Heart left ventricle (tissue), 16 donors: ENCODE measurements at regions not wholly inside any gene's neighbourhood (a gene's known extent, or its start where the extent isn't known, plus 50 kb on each side); places are given as distances from the start of the nearest gene placed in this dataset.

Experiments used
- ATAC-seq, 4 donors: fragments of 200-7000 bp; cut with Tn5 transposase; one replicate each; pipeline ENCODE4 v1.9.1; 2020 to 2022; ENCODE audit warnings: moderate library complexity in 4 of 4, mild to moderate bottlenecking in 3 of 4, moderate number of reproducible peaks in 1 of 4
- DNase-seq, 5 donors: peaks; one replicate each; pipeline ENCODE4 v3.0.0-alpha.2; 2020
- H3K27ac ChIP-seq, 12 donors: fragments of 200-600 bp; sonication (generic) in 4 of 12; one replicate each; pipeline versions ENCODE4 v1.5.0 to v1.8.0; 2016 to 2022; ENCODE audit warnings: mild to moderate bottlenecking in 2 of 12
- H3K27me3 ChIP-seq, 9 donors: fragments of 200-600 bp; sonication (generic) in 2 of 9; one replicate each; pipeline versions ENCODE4 v1.5.1 to v1.8.0; 2016 to 2022; ENCODE audit warnings: mild to moderate bottlenecking in 3 of 9
- H3K36me3 ChIP-seq, 9 donors: fragments of 200-600 bp; sonication (generic) in 2 of 9; one replicate each; pipeline versions ENCODE4 v1.5.0 to v1.8.0; 2018 to 2022; ENCODE audit warnings: mild to moderate bottlenecking in 2 of 9
- H3K4me1 ChIP-seq, 12 donors: fragments of 200-600 bp; sonication (generic) in 4 of 12; one replicate each; pipeline versions ENCODE4 v1.5.0 to v1.8.0; 2016 to 2022; ENCODE audit warnings: mild to moderate bottlenecking in 3 of 12
- H3K4me3 ChIP-seq, 12 donors: fragments of 200-600 bp; sonication (generic) in 4 of 12; one replicate each; pipeline versions ENCODE4 v1.5.0 to v1.8.0; 2017 to 2022; ENCODE audit warnings: mild to moderate bottlenecking in 9 of 12, moderate library complexity in 4 of 12
- H3K9me3 ChIP-seq, 12 donors: fragments of 200-600 bp; sonication (generic) in 4 of 12; one replicate each; pipeline versions ENCODE4 v1.5.0 to v1.8.0; 2016 to 2022; ENCODE audit warnings: mild to moderate bottlenecking in 1 of 12
- CTCF ChIP-seq, 12 donors: fragments of 200-600 bp; sonication (generic) in 4 of 12; IDR thresholded peaks; one replicate each; pipeline versions ENCODE4 v1.5.0 to v1.8.0; 2018 to 2022; ENCODE audit warnings: antibody characterized with exemption in 12 of 12, mild to moderate bottlenecking in 5 of 12
- POLR2A ChIP-seq, 2 donors: fragments of 450-650 bp; IDR thresholded peaks; one replicate each; pipeline ENCODE4 v1.6.1; 2017; ENCODE audit warnings: antibody characterized with exemption in 2 of 2, mild to moderate bottlenecking in 2 of 2, moderate library complexity in 2 of 2
- WGBS, 4 donors: extraction: QIAGEN DNeasy Blood & Tissue Kit in 2 of 4; methylation state at CpG; one replicate each; pipeline versions ENCODE4 v1.1.5 to v1.1.7; 2013 to 2018; 5-methylcytosine and 5-hydroxymethylcytosine counted together
- intact Hi-C, 10 donors: fragments of 100-400 bp; cut with DNase I; formaldehyde crosslinking; loops; one replicate each; pipeline versions ENCODE4 v1.11.1 to v1.14.2; 2022
- donor health status: ischemic (EF 13 %, LVEDD 7.1; RV severe dilation, severe dysfunction).
- donor health status: healthy with polysubstance abuse.
- donor health status: DM: no; HTN: yes; CAD: no.
- donor health status: DM: no; HTN: no; CAD: no.
- donor health status: ischemic (EF 25% LVEDD 6.9; RV normal size, moderate dysfunction).
- donor health status: ischemic (EF 25% LVEDD 5.7; RV mildly dilated, moderate dysfunction).
- donor health status: healthy.
- donor health status: DM: yes; HTN: yes; CAD: no.
- donor health status: ischemic (EF 35%, LVEDD 5.7; RV mildly dilated, moderate dysfunction).
- donor health status: nonischemic (EF 11% LVEDD 7.7; RV severe dilation, severe dysfunction).
- donor health status: DM: yes; HTN: yes; CAD: no.
- donor health status: PGD.
- donor health status: ischemic (EF 29% LVEDD 5.4; RV normal size, mild dysfunction).
- donor health status: nonischemic (EF 23%, LVEDD 6.1; RV moderate dilation, normal function).

- ATAC-seq = no peak
Measured at GRCh38 chr3:99323940-99324339, 314.5 kb upstream of the COL8A1 start.

GRCh38 chr3:99322551-99322950, 315.8 kb upstream of the COL8A1 start:
- Histone ChIP-seq H3K36me3 (no peaks in the 10 kb centered on the region), H3K4me1 (no peaks in the 10 kb centered on the region), H3K9me3 (no peaks in the 10 kb centered on the region), H3K27ac (no peak overlapping the region), H3K4me3 (no peak overlapping the region), H3K27me3 (no peaks in the 10 kb centered on the region)
- TF ChIP-seq POLR2A (IDR thresholded peaks at IDR 0.05) (no peak), CTCF (IDR thresholded peaks at IDR 0.05) (no peak)
- DNase-seq (no peak), ATAC-seq (no peak)
- intact Hi-C loops = no loop called here

More at GRCh38 chr3:99323940-99324339, 314.5 kb upstream of the COL8A1 start:
- H3K9me3 ChIP-seq = no peaks in the 10 kb centered on the region
- WGBS, 4 donors = 79 to 91% (median 87%) methylated on average over 1 of the region's 1 CpG
- no peak overlapping the region for H3K4me3 ChIP-seq
- TF ChIP-seq POLR2A (IDR thresholded peaks at IDR 0.05) (no peak), CTCF (IDR thresholded peaks at IDR 0.05) (no peak)
- intact Hi-C loops = no loop called here
- H3K27me3 ChIP-seq = no peaks in the 10 kb centered on the region
- no peak overlapping the region for H3K27ac ChIP-seq
- no peaks in the 10 kb centered on the region for H3K4me1 ChIP-seq
- DNase-seq = no peak
- H3K36me3 ChIP-seq = no peaks in the 10 kb centered on the region

- Histone ChIP-seq H3K27me3 (no peaks in the 10 kb centered on the region), H3K4me3 (no peak overlapping the region), H3K4me1 (no peaks in the 10 kb centered on the region), H3K27ac (no peak overlapping the region), H3K9me3 (no peaks in the 10 kb centered on the region), H3K36me3 (no peaks in the 10 kb centered on the region)
- ATAC-seq = no peak
- no peak for DNase-seq
- WGBS, 4 donors = 57 to 73% (median 69%) methylated on average over 1 of the region's 1 CpG
- TF ChIP-seq CTCF (IDR thresholded peaks at IDR 0.05) (no peak), POLR2A (IDR thresholded peaks at IDR 0.05) (no peak)
- intact Hi-C loops = no loop called here
Measured at GRCh38 chr3:99321261-99321660, 317.1 kb upstream of the COL8A1 start.

GRCh38 chr3:99319961-99320360, 318.4 kb upstream of the COL8A1 start:
- ATAC-seq (peak in 1 of 4 donors; percentile 49), DNase-seq (no peak)
- no peaks in the 10 kb centered on the region for H3K27me3 ChIP-seq
- H3K4me1 ChIP-seq = no peaks in the 10 kb centered on the region
- H3K4me3 ChIP-seq = no peak overlapping the region
- no peaks in the 10 kb centered on the region for H3K9me3 ChIP-seq
- H3K27ac ChIP-seq = peak overlapping the region in 1 of 12 donors; percentile 6
- TF ChIP-seq CTCF (IDR thresholded peaks at IDR 0.05) (no peak), POLR2A (IDR thresholded peaks at IDR 0.05) (no peak)
- intact Hi-C loops = no loop called here
- 55 to 66% (median 64%) methylated on average over 2 of the region's 2 CpGs for WGBS, 4 donors
- no peaks in the 10 kb centered on the region for H3K36me3 ChIP-seq
